ENCODE measurements at regions not wholly inside any gene's neighbourhood (a gene's known extent, or its start where the extent isn't known, plus 50 kb on each side); places are given as distances from the start of the nearest gene placed in this dataset.

DNA sequence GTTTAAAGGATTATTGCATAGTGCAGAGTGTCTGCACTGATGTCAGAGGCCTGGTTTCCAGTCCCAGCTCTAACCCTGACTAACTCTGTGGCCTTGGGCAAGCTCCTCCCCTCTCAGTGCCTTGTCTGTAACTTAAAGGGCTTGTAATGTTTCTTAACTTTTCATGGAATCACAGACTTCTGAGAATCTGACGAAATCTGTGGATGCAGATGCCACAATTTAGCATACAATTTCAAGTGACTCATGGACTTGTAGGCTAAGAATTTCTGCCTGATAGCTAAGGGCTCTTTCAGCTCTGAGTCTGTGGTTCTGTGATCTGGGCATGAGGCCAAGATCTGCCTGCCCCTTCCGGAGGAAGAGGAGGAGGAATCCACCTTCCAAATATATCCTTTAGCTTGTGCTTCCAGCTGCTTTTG, 236.9 kb downstream of the AR start:
- DNase-seq, result peak; percentile 12

DNA sequence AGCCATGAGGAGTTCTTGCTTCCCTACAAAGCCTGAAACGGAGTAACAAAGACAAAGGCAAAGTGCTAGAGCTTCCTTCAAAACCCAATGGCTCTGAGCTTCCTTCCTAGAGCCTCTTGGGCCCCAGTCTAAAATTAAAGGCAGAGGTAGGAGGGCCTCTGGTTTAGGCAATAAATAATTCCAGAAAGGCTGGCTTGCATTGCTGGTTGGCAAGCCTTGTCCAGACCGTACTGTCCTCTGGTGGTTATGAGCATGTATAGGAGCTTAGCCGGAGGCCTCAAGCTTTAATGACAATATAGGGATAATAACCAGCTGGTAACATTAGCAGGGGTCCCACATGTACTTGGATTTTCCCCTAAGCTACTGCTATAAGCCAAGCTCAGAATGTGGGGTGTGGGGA, 237.3 kb downstream of the AR start:
- DNase-seq, result no peak

GRCh38 chrX:67784712-67785111, 240.9 kb downstream of the AR start:
- DNase-seq, result no peak

DNA sequence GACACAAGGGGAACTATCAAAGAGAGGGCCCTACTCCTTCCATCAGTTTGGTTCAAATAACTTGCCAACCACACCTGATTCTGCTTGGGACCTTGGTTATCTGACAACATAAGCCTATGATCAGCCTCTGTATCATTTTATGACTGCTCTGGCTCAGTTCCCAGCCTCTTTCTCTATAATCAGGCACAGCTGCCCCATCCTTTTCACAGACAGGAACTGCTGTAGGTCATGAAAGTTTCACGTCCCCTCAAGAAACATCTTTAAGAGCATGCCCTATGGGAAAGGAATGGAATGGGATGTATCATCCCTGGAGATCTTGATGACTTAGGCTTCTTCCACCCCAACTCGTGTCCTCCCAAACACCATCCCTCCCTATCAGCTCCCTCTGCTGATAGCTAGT, 243.4 kb downstream of the AR start:
- DNase-seq, result no peak

- DNase-seq, result no peak
Observed at GRCh38 chrX:67789536-67789935, 245.7 kb downstream of the AR start.

Data from NCI-H1092 treated with DMSO at 0.1 percent for 48 hours (cell line).